ENCODE measurements at regions not wholly inside any gene's neighbourhood (a gene's known extent, or its start where the extent isn't known, plus 50 kb on each side); places are given as distances from the start of the nearest gene placed in this dataset.

DNA sequence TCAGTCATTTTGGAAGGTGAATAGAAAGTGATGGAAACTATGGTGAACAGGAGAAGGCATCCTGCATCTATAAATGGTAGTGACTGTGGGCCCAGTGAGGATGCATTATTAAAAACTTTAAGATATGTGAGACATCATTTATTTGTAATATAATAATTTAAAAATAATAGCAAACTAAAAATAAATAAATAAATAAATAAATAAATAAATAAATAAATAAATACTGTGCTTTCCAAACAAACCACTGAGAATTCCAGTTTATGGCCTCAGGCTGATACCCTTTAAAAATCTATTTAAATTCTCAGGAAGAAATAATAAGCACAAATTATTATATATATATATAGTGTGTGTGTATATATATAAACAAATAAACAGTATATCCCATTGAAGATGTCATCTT is 248.0 kb upstream of the DCAF8L1 start:
- no peak for TF ChIP-seq ASH2L (IDR thresholded peaks at IDR 0.05; ENCODE audit: insufficient read length, low read depth, low read length)
- TF ChIP-seq MATR3 (CRISPR knock-in tag; IDR thresholded peaks at IDR 0.05) = no peak
- TF ChIP-seq ZNF101 (CRISPR knock-in tag; IDR thresholded peaks at IDR 0.05; ENCODE audit: borderline replicate concordance, low read depth) = no peak
- TF ChIP-seq EP300 (IDR thresholded peaks at IDR 0.05; ENCODE audit: low read depth in 2 of 2, low read length in 2 of 2) = no peak
- TF ChIP-seq EP300 (CRISPR knock-in tag; IDR thresholded peaks at IDR 0.05; ENCODE audit: borderline replicate concordance) = no peak
- no peak for TF ChIP-seq ZNF274 (CRISPR knock-in tag; IDR thresholded peaks at IDR 0.05)
- TF ChIP-seq ZBTB8A (CRISPR knock-in tag; IDR thresholded peaks at IDR 0.05; ENCODE audit: borderline replicate concordance, low read depth) = no peak
- no peak for TF ChIP-seq KMT2B (CRISPR knock-in tag; IDR thresholded peaks at IDR 0.05)
